Raji (cell line): ENCODE measurements at regions not wholly inside any gene's neighbourhood (a gene's known extent, or its start where the extent isn't known, plus 50 kb on each side); places are given as distances from the start of the nearest gene placed in this dataset.

Experiments
- POLR2A ChIP-seq: IDR thresholded peaks from 2 replicates; pipeline ENCODE4 v1.6.1; 2011; ENCODE audit warnings: low read depth, low read length, control low read depth; ENCODE audit not compliant: insufficient read depth

DNA sequence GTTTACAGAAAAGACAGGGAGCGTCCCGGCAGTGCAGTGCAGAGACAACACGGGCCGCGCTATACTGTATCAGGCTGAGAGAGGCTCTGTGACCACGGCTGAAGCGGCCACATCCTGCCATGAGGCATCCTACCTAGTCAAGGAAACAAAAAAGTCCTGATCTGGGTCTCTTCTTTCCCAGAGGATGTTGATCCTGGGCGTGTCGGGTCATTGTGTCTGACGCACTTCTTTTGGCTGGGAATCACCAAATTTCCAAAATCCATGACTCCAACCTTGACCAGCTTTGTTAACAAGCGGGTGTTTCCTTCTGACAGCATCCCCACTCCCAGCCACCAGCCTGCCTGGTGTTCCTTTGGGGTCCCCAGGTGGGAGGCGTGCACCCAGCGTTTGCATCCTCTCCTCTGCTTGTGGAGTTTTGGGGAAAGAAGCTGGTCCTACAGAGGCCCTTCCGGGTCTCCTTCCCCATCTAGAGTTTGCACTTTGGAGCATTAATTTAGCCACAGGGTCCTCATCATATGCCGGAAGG lies 91.4 kb upstream of the RAI14 start:
- TF ChIP-seq POLR2A: no peak

GRCh38 chr5:34570143-34570542 lies 86.0 kb upstream of the RAI14 start:
- TF ChIP-seq POLR2A: no peak

DNA sequence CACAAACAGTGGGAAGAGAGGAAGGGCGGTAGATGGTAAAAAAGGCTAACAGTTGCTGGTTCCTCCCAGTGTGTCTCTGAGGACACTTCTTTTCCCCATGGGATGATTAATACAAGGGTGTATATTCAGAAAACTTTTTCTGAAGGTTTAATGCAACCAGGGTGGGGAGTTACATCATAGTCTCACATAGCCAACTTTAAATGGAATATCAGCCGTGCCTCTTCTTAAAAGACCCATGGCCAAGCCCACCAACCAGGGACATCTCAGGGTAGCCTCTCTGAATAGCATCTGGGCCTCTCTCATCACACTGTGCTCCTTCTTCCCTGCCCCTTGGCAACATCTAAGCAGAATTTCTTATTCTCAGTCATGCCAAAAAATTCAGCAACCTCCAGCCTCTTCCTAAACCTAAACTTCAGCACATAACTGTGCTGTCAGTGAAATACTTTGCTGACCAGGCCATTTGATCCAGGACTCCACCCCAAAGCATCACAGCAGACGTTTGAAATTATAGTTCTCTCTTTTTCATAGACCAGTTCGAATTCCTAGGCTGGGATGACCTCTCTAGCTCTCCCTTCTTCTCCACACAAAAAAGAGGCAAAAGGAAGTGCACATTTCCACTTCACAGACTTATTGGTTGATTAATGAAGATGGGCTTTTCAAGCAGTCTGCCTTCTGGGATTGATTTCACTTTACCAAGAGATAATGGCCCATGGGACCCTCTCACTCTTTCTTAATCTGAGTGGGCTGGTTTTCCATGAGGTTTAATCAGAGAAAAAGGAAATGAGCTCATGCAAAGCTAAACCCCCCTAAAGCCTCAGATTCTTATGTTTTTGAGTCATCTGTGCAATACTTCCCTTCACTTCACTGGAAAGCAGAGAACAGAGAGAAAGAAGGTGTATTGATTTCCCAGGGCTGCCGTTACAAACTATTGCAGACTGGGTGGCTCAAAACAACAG lies 85.1 kb upstream of the RAI14 start:
- TF ChIP-seq POLR2A: no peak

- TF ChIP-seq POLR2A: no peak
Measured at GRCh38 chr5:34571677-34572041, 84.5 kb upstream of the RAI14 start.

DNA sequence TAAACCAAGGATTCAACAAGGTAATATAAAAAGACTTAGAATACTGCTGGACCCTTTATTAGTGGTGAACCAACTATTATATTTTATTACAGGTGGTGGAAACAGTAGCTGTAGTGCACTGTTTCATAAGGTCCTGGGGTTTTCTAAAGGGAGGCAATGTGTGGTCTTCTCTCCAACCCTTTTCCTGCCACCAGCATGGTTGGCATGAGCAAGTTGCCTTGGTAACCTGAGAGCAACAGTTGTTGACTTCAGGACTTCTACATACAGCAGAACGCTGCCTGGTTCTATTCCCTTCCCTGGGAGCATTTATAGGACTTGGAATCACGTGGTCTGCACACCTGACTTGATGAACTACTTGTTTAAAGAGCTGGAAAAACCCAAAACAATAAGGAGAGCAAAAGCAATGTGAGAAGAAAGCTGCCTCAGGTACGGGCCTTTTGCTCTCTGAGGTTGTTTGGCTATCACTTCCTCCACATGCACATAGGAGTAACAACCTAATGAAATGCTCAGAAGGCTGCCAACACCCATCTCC lies 81.1 kb upstream of the RAI14 start:
- TF ChIP-seq POLR2A: no peak

GRCh38 chr5:34576891-34577666 lies 79.0 kb upstream of the RAI14 start:
- TF ChIP-seq POLR2A: no peak

DNA sequence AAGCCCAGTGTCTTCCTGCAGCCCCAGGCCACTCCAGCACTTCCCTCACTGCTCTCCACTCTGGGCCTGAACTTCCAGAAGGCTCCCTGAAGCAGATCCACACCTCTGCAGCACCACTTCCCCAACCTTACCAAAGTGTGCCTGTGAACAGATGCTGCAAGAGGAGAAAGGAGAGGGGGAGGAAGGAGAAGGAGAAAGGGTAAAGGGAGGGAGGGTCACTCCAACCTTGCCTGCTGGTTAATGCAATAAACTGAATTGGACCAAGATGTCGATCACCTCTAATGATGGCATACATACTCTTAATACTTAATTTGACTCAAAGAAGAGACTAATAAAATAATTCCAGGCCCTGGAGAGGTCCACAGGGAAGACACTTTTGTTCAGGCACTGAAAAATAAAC lies 77.2 kb upstream of the RAI14 start:
- no peak for TF ChIP-seq POLR2A

DNA sequence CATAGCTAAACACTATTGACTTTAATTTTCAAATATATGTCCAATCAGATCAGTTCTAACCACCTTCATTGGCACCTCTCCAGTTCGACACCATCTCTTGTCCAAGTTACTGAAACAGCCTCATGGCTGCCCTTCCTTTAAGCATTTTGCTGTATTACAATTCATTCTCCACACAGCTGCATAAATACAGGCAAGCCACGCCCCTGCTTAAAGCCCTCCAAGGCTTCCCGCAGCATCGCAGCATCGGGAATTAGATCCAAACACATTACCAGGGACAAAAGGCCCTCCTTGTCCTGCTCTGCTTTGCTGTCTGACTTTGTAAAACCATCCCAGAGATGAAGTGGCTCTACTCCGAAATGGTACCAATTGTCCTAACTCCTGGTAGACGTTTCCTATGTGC lies 75.1 kb upstream of the RAI14 start:
- no peak for TF ChIP-seq POLR2A

DNA sequence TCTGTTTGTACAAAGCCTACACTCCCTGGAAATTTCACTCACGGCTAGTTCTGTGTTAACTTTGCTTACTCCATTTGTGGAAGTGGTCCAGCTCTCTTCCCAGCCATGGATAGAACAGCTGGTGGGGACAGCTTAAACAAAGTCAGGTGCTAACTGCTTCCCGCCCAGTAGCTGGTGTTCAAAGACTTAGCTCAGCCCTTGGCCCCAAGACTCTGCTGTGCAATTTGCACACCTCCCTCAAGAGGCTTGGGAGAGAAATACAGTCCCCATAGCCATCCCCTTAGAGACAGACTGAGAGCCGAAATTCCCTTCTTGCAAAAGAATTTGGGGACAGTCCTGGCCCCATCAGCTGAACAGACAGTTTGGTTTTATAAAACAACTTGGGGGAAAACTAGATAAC lies 73.8 kb upstream of the RAI14 start:
- no peak for TF ChIP-seq POLR2A

DNA sequence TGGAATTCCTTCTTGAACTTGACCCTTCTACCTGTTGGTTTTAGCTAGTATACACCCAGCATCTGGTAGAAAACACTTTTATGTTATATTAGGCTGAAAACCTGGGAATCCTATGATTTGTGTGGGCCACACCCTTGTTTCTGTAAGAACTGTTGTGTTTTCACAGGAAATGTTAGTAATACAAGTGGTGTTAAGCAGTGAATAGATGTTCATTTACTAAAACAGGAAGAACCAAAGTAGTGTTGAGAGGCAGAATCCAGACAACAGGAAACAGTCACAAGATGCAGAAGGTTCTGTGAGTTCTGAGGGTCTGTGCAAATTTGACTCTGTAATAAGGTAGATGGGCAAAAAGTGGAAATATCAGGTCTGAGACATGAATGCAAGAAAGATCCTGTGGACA lies 73.0 kb upstream of the RAI14 start:
- no peak for TF ChIP-seq POLR2A

GRCh38 chr5:34584165-34584564 lies 72.0 kb upstream of the RAI14 start:
- TF ChIP-seq POLR2A: no peak

DNA sequence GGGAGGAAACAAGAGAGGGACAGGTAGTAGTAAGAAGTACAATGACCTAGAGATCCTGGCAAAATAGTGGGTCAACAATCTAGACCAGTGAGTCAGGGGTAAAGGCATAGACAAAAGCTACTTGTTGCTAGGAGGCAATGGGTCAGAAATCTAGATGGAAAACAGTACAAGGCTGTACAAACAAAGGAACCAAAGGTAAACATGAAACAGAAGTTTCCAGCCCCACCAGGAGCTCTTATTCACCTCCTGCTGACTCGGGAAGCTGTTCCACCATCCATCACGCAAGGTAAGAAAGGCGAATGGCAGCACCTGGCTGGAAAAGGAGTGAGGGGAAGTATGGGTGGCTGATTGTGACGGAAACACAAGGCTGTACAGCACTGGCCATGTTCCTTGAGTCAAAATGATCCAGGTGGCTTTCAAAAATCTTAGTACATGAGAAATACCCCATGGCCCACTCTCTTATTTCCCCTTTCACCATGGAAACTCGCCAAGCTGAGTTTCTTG lies 70.5 kb upstream of the RAI14 start:
- no peak for TF ChIP-seq POLR2A

DNA sequence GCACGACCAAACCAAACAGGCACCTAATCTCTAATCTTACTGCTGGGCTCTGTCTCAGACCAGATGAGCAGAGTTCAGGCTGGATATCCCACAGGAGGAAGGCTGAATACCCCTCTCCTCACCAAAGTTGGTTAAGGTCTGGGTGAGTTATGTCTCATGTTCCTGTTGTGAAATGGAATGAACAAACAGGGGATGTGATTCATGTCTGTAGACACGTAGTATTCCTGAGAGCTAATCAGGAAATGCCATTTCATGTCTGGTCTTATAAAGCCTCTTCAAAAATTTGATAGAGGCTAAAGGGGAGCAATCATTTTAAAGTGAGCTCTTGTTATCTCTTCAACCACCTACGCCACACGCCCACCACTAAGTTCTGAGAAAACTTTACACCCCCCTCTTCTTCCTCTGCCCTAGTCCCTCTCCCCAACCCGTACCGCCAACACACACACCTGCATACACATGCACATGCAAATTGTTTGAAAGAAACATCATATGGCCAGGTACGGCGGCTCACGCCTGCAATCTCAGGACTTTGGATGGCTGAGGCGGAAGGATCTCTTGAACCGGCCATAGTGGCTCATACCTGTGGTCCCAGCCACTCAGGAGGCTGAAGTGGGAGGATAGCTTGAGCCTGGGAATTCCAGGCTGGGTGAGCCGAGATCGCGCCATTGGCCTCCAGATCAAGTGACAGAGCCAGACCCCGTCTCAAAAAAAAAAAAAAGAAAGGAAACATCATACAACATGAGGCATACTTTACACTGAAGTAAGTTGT lies 69.8 kb upstream of the RAI14 start:
- no peak for TF ChIP-seq POLR2A

DNA sequence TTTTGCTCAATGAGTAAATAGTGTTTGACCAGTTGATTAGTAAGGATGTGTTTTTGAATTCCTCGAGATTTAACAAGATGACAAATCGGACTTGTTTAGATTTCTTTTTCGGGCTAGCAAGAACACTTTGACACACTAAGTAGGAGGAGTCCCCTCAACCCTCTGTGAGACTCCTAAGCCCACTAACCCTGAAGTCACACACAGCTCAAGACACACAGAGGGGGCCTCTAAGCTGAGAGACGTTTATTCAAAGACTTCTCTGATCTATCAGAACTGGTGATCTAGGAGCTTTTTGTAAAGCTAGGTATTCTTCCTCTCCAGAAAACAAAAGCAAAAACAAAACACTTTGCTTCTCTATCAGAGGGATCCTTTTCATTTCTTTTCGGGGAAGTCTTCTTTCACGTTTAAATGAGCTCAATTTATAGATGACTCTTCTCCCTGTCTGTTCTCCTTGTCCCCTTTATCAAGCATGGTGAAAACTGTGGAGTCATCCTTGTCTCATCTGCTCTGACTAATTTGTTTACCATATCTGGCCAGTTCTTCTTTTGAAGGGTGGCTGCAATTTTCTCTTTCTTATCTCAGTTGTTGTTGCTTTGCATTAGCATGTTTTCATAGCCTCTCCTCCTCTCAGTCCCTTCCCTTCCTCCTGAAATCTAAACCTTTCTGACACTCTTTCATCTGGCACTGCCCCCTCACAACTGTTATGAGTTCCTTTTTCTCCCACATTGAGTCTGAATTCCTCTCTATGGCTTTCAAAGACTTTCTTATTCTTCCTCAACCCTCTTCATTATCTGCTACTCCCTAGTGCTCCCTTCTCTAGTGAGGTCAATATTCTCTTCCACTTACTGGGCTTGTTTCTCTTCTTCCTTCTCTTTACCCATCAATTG lies 68.5 kb upstream of the RAI14 start:
- no peak for TF ChIP-seq POLR2A
